Neural progenitor cell (in vitro differentiated cells): ENCODE measurements at regions not wholly inside any gene's neighbourhood (a gene's known extent, or its start where the extent isn't known, plus 50 kb on each side); places are given as distances from the start of the nearest gene placed in this dataset.

ENCODE experiments used
- EZH2 ChIP-seq: fragments of 200-600 bp; sonication (generic); IDR thresholded peaks from 2 replicates; pipeline ENCODE4 v1.6.1; 2017; ENCODE audit warnings: antibody characterized with exemption, mild to moderate bottlenecking, moderate library complexity
- EZH2phosphoT487 ChIP-seq: fragments of 200-600 bp; sonication (generic); IDR thresholded peaks from 2 replicates; pipeline ENCODE4 v1.6.1; 2017; ENCODE audit warnings: antibody characterized with exemption
- TF ChIP-seq, protein P1 (sequence below): fragments of 200-600 bp; sonication (generic); IDR thresholded peaks from 2 replicates; pipeline ENCODE4 v1.5.1; 2017; ENCODE audit warnings: antibody characterized with exemption, mild to moderate bottlenecking

DNA sequence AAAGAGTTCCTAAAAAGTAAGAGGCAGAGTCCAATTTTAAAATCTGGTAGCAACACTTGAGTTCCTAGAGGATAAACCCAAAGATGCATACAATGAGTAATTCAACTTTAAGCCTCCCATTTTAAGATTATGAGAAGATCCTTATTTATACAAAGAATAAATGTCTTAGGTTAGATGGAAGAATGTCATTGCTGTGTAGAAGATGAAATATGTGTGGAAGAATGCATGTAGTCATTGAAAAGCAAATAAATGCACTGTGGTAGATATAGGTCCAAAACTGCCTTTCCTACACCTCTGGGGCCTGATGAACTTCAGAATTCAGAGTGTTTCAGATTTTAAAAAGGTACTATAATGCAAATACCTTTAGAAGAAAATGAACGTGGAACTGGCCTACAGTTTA is 58.7 kb upstream of the LRP1B start:
- TF ChIP-seq, protein P1, sequence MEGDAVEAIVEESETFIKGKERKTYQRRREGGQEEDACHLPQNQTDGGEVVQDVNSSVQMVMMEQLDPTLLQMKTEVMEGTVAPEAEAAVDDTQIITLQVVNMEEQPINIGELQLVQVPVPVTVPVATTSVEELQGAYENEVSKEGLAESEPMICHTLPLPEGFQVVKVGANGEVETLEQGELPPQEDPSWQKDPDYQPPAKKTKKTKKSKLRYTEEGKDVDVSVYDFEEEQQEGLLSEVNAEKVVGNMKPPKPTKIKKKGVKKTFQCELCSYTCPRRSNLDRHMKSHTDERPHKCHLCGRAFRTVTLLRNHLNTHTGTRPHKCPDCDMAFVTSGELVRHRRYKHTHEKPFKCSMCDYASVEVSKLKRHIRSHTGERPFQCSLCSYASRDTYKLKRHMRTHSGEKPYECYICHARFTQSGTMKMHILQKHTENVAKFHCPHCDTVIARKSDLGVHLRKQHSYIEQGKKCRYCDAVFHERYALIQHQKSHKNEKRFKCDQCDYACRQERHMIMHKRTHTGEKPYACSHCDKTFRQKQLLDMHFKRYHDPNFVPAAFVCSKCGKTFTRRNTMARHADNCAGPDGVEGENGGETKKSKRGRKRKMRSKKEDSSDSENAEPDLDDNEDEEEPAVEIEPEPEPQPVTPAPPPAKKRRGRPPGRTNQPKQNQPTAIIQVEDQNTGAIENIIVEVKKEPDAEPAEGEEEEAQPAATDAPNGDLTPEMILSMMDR: no peak
- TF ChIP-seq EZH2 (no peak), EZH2phosphoT487 (no peak)
